ENCODE measurements at regions not wholly inside any gene's neighbourhood (a gene's known extent, or its start where the extent isn't known, plus 50 kb on each side); places are given as distances from the start of the nearest gene placed in this dataset.
A peak's percentile ranks its signal among the peaks of the same experiment; 100 is the strongest.

DNA sequence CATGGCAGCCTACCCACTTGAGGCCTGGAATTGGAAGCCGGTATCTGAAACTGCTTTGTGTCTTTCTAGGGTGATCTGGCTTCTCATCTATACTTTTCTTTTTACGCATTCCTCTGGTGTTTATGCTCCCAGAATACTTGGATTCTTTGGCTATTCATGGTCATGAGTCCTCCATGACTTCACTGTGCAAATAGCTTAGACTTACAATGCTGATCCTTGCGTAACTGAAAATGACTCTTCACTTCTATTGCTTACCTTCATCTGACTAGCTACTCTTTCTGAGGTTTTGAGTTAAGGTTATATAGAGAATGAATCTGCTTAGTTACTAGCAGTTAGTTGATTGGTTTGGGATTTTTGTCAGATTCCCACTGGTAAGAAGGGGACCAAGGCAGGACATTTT is 121.7 kb upstream of the NOVA1 start:
- Histone ChIP-seq H3K27ac (no peak overlapping the region), H3K36me3 (no peaks in the 10 kb centered on the region), H3K27me3 (no peaks in the 10 kb centered on the region), H3K4me3 (replicated peaks in 1 of 3) (no peak overlapping the region), H3K9me3 (no peaks in the 10 kb centered on the region), H3K4me1 (no peaks in the 10 kb centered on the region)
- intact Hi-C loops (cut with DNase I), result no loop called here
- 93 to 96% methylated on average over 3 of the region's 3 CpGs for WGBS, 2 donors
- DNase-seq, result no peak
- TF ChIP-seq, protein P1, sequence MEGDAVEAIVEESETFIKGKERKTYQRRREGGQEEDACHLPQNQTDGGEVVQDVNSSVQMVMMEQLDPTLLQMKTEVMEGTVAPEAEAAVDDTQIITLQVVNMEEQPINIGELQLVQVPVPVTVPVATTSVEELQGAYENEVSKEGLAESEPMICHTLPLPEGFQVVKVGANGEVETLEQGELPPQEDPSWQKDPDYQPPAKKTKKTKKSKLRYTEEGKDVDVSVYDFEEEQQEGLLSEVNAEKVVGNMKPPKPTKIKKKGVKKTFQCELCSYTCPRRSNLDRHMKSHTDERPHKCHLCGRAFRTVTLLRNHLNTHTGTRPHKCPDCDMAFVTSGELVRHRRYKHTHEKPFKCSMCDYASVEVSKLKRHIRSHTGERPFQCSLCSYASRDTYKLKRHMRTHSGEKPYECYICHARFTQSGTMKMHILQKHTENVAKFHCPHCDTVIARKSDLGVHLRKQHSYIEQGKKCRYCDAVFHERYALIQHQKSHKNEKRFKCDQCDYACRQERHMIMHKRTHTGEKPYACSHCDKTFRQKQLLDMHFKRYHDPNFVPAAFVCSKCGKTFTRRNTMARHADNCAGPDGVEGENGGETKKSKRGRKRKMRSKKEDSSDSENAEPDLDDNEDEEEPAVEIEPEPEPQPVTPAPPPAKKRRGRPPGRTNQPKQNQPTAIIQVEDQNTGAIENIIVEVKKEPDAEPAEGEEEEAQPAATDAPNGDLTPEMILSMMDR (IDR thresholded peaks at IDR 0.05), result no peak
- TF ChIP-seq POLR2A (IDR thresholded peaks at IDR 0.05), result no peak

DNA sequence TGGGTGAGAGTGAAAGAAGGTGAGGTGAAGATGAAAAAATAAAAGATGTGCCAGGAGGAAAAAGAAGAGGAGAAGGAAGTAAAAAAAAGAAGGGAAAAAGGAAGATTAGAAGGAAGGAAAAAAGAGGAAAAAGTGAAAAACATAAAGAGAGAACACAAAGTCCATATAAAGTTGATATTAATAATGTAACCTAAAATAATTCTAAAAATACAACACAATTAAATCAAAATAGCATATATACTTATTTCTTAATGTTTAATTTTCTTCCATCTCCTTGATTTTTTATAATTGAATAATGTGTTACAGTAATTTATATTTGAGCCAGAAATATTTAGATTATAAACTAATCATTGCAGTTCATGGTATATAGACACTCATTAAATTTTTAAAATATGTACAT is 124.4 kb upstream of the NOVA1 start:
- intact Hi-C loops (cut with DNase I), result no loop called here

DNA sequence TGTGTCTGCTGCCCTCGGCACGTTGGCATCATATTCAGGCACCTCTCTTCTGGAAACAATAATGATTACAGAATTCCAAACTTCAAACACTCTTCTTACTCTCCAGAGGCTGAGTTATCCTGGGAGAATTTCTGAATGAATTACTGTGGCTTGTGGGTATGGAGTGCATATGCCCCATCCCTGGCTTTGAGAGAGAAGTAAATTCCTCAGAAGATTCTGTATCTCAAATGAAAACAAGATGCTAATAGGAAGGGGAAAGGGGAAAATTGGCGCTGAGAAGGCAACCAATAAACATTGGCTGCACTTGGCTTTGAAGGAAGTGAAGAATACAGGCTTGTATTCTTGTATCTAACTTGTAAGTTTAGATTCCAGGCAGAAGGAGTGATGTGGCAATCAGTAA is 132.0 kb upstream of the NOVA1 start:
- Histone ChIP-seq H3K36me3 (no peaks in the 10 kb centered on the region), H3K27ac (no peak overlapping the region), H3K4me1 (no peaks in the 10 kb centered on the region), H3K27me3 (no peaks in the 10 kb centered on the region), H3K4me3 (replicated peaks in 1 of 3) (no peak overlapping the region), H3K9me3 (no peaks in the 10 kb centered on the region)
- DNase-seq, result no peak
- intact Hi-C loops (cut with DNase I), result no loop called here
- TF ChIP-seq, protein P1 (IDR thresholded peaks at IDR 0.05), result no peak
- TF ChIP-seq POLR2A (IDR thresholded peaks at IDR 0.05), result no peak
- 67 to 72% methylated on average over 3 of the region's 3 CpGs for WGBS, 2 donors

More for the DNA sequence above, 124.4 kb upstream of the NOVA1 start:
- no peaks in the 10 kb centered on the region for H3K36me3 ChIP-seq
- H3K4me1 ChIP-seq, result no peaks in the 10 kb centered on the region
- TF ChIP-seq, protein P1 (IDR thresholded peaks at IDR 0.05), result no peak
- TF ChIP-seq POLR2A (IDR thresholded peaks at IDR 0.05), result no peak
- H3K27ac ChIP-seq, result no peak overlapping the region
- DNase-seq, result no peak
- no peaks in the 10 kb centered on the region for H3K9me3 ChIP-seq
- H3K27me3 ChIP-seq, result no peaks in the 10 kb centered on the region
- H3K4me3 ChIP-seq (replicated peaks in 1 of 3), result no peak overlapping the region

DNA sequence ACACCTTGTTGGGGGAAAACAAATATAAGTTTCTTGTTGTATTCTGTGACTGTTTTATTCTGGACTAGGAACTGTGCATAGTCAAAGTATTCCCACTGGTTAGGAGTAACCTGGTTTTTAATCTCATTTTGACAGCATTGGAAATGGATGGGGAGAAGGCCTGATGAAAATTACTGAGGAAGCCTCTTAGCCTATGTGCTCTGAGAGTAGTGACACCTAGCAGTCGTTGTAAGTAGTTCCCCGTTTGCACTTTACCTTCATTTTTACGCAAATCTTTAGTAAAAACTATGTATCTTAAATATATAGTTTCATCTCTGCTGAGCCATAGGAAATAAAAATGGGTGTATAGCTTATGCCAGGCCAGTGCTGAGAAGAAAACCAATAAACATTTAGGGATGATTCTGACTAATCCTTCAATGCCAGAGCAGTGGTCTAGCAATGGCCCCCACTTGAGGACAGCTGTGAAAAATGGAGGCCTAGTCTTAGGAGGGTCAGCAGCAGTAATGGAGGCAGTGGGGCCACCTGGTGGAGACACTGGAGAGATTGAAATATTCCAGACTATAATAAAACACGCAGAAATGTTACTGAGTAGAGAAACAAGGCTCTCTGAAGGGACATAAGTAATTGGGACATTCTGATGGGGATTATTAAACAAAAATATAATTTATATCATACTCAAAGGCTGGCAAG is 133.2 kb upstream of the NOVA1 start:
- DNase-seq, result peak; percentile 5 to 18
- intact Hi-C loops (cut with DNase I), result no loop called here
- no peaks in the 10 kb centered on the region for H3K9me3 ChIP-seq
- no peak overlapping the region for H3K27ac ChIP-seq
- TF ChIP-seq, protein P1 (IDR thresholded peaks at IDR 0.05), result peak in 3 of 6 experiments; percentile 15 to 44 (median 38)
- TF ChIP-seq POLR2A (IDR thresholded peaks at IDR 0.05), result no peak
- H3K4me1 ChIP-seq, result no peaks in the 10 kb centered on the region
- H3K36me3 ChIP-seq, result no peaks in the 10 kb centered on the region
- no peak overlapping the region for H3K4me3 ChIP-seq (replicated peaks in 1 of 3)
- 86% methylated on average over 4 of the region's 4 CpGs for WGBS, 2 donors
- no peaks in the 10 kb centered on the region for H3K27me3 ChIP-seq

DNA sequence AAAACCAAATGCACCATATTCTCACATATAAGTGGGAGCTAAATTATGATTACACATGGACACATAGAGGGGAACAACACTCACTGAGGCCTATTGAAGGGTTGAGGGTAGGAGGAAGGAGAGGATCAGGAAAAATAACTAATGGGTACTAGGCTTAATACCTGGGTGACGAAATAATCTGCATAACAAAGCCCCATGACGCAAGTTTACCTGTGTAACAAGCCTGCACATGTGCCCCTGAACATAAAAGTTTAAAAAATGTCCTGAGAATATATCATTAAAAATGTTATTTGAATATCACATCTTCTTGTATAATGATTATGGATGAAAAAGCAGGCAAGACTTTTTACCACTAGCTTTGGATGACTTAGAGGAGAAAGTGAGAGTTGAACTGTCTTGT is 138.0 kb upstream of the NOVA1 start:
- intact Hi-C loops (cut with DNase I), result no loop called here

More for the DNA sequence above, 138.0 kb upstream of the NOVA1 start:
- Histone ChIP-seq H3K27me3 (no peaks in the 10 kb centered on the region), H3K4me3 (replicated peaks in 1 of 3) (no peak overlapping the region), H3K9me3 (no peaks in the 10 kb centered on the region), H3K27ac (no peak overlapping the region), H3K36me3 (no peaks in the 10 kb centered on the region), H3K4me1 (no peaks in the 10 kb centered on the region)
- DNase-seq, result no peak
- TF ChIP-seq, protein P1 (IDR thresholded peaks at IDR 0.05), result no peak
- no peak for TF ChIP-seq POLR2A (IDR thresholded peaks at IDR 0.05)
- 63 to 68% methylated on average over 2 of the region's 2 CpGs for WGBS, 2 donors

Data from thyroid gland (tissue), 4 donors.